ENCODE measurements at regions not wholly inside any gene's neighbourhood (a gene's known extent, or its start where the extent isn't known, plus 50 kb on each side); places are given as distances from the start of the nearest gene placed in this dataset.

GRCh38 chr1:242613266-242613815 lies 88.8 kb upstream of the PLD5 start:
- TF ChIP-seq RCOR1 (conservative IDR thresholded peaks at IDR 0.05; ENCODE audit: low read depth, low read length) (no peak), EGR1 (IDR thresholded peaks at IDR 0.05; ENCODE audit: borderline replicate concordance in 1 of 2, low read depth in 2 of 2, low read length in 2 of 2) (no peak)

Data from GM12878 (cell line).